HEK293T (cell line): ENCODE measurements at regions not wholly inside any gene's neighbourhood (a gene's known extent, or its start where the extent isn't known, plus 50 kb on each side); places are given as distances from the start of the nearest gene placed in this dataset.

Experiments
- ARNT ChIP-seq: fragments of 450-650 bp; IDR thresholded peaks from 2 replicates; pipeline ENCODE4 v1.6.1; 2017; ENCODE audit warnings: mild to moderate bottlenecking
- ELF4 ChIP-seq: fragments of 450-650 bp; IDR thresholded peaks from 2 replicates; pipeline ENCODE4 v1.6.1; 2017; ENCODE audit warnings: antibody characterized with exemption
- SUZ12 ChIP-seq: fragments of 450-650 bp; IDR thresholded peaks from 2 replicates; pipeline ENCODE4 v1.6.1; 2016; ENCODE audit warnings: mild to moderate bottlenecking

DNA sequence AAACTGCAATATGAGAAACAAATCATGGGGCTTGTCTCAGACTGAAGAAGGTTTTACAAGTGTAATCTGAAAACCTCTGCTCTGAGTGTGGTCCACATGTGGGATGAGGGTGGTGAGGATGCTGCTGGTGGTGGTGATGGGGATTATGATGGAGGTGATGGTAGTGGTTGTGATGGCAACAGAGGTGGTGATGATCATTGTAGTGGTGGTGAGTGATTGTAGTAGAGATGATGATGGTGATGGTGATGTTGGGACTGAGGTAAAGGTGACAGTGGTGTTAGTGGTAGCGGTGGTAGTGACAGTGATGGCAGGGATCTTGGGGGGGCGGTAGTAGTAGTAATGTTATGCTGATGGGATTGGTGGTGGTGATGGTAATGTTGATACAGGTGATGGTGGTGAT lies 217.8 kb downstream of the ANAPC1 start:
- no peak for TF ChIP-seq ELF4
- no peak for TF ChIP-seq SUZ12
- TF ChIP-seq ARNT = no peak
